Mesenchymal stem cell (in vitro differentiated cells and primary cell): ENCODE measurements at regions not wholly inside any gene's neighbourhood (a gene's known extent, or its start where the extent isn't known, plus 50 kb on each side); places are given as distances from the start of the nearest gene placed in this dataset.

Experiments
- DNase-seq: peaks from one replicate; pipeline ENCODE4 v3.0.0-alpha.2; 2013
- H2AFZ ChIP-seq: one replicate; pipeline ENCODE4 v1.6.1; 2013; ENCODE audit warnings: low read depth, mild to moderate bottlenecking, control low read depth, inconsistent platforms, low read length, moderate library complexity
- H2AK5ac ChIP-seq: 2 replicates; pipeline ENCODE4 v1.6.1; 2013; ENCODE audit warnings: low read length, moderate library complexity, mild to moderate bottlenecking, inconsistent platforms; ENCODE audit not compliant: severe bottlenecking
- H2BK120ac ChIP-seq: one replicate; pipeline ENCODE4 v1.6.1; 2013; ENCODE audit warnings: low read depth, mild to moderate bottlenecking, inconsistent platforms, low read length, moderate library complexity
- H2BK12ac ChIP-seq, 2 experiments: one replicate each; pipeline ENCODE4 v1.6.1; 2013; ENCODE audit warnings: inconsistent platforms in 2 of 2, low read length in 2 of 2, mild to moderate bottlenecking in 2 of 2, moderate library complexity in 2 of 2, control low read depth in 1 of 2
- H2BK15ac ChIP-seq: one replicate; pipeline ENCODE4 v1.6.1; 2013; ENCODE audit warnings: mild to moderate bottlenecking, low read depth, inconsistent platforms; ENCODE audit not compliant: poor library complexity, severe bottlenecking
- H2BK5ac ChIP-seq: 2 replicates; pipeline ENCODE4 v1.6.1; 2013; ENCODE audit warnings: low read depth, mild to moderate bottlenecking, low read length, control low read depth, inconsistent platforms; ENCODE audit not compliant: poor library complexity, severe bottlenecking
- H3K14ac ChIP-seq, 2 experiments: one replicate each; pipeline ENCODE4 v1.6.1; 2013; ENCODE audit warnings: inconsistent platforms in 2 of 2, low read length in 2 of 2, control low read depth in 1 of 2, mild to moderate bottlenecking in 1 of 2, moderate library complexity in 1 of 2
- H3K18ac ChIP-seq, 2 experiments: one replicate each; pipeline ENCODE4 v1.6.1; 2013; ENCODE audit warnings: inconsistent platforms in 2 of 2, low read length in 2 of 2, control low read depth in 1 of 2, low read depth in 1 of 2, mild to moderate bottlenecking in 1 of 2
- H3K23ac ChIP-seq, 2 experiments: one replicate each; pipeline ENCODE4 v1.6.1; 2013; ENCODE audit warnings: inconsistent platforms in 2 of 2, low read length in 2 of 2, mild to moderate bottlenecking in 2 of 2, moderate library complexity in 2 of 2, control low read depth in 1 of 2
- H3K27ac ChIP-seq: 2 replicates; pipeline ENCODE4 v1.5.1; 2013; ENCODE audit warnings: mild to moderate bottlenecking, moderate library complexity, low read length, control low read depth, inconsistent platforms; ENCODE audit not compliant: poor library complexity, severe bottlenecking
- H3K27me3 ChIP-seq, 2 experiments: 2 replicates each; pipeline versions ENCODE4 v1.6.1 to v1.7.0; 2013; ENCODE audit warnings: low read length in 2 of 2, mild to moderate bottlenecking in 2 of 2, moderate library complexity in 2 of 2, control low read depth in 1 of 2, inconsistent platforms in 1 of 2; ENCODE audit not compliant: control insufficient read depth in 1 of 2, insufficient read depth in 1 of 2
- H3K36me3 ChIP-seq, 2 experiments: 2 replicates each; pipeline versions ENCODE4 v1.6.1 to v1.7.0; 2013; ENCODE audit warnings: low read length in 2 of 2, control low read depth in 1 of 2, inconsistent platforms in 1 of 2, low read depth in 1 of 2, mild to moderate bottlenecking in 1 of 2; ENCODE audit not compliant: insufficient read depth in 2 of 2, control insufficient read depth in 1 of 2
- H3K4ac ChIP-seq, 2 experiments: one replicate each; pipeline ENCODE4 v1.6.1; 2013; ENCODE audit warnings: inconsistent platforms in 2 of 2, low read length in 2 of 2, mild to moderate bottlenecking in 2 of 2, moderate library complexity in 2 of 2, control low read depth in 1 of 2, low read depth in 1 of 2
- H3K4me1 ChIP-seq: 2 replicates; pipeline ENCODE4 v1.6.1; 2013; ENCODE audit warnings: low read depth, low read length, control low read depth; ENCODE audit not compliant: control insufficient read depth, insufficient read depth
- H3K4me2 ChIP-seq: 2 replicates; pipeline ENCODE4 v1.6.1; 2013; ENCODE audit warnings: low read length, mild to moderate bottlenecking, inconsistent platforms; ENCODE audit not compliant: poor library complexity, severe bottlenecking
- H3K4me3 ChIP-seq, 2 experiments: 2 replicates each; pipeline versions ENCODE4 v1.5.1 to v1.7.0; 2013; ENCODE audit warnings: low read length in 2 of 2, mild to moderate bottlenecking in 2 of 2, control low read depth in 1 of 2, low read depth in 1 of 2; ENCODE audit not compliant: insufficient read depth in 1 of 2
- H3K79me1 ChIP-seq: replicated peaks from 2 replicates; pipeline ENCODE4 v1.6.1; 2013; ENCODE audit warnings: mild to moderate bottlenecking, control low read depth, low read length, inconsistent platforms; ENCODE audit not compliant: poor library complexity, severe bottlenecking
- H3K9ac ChIP-seq: 2 replicates; pipeline ENCODE4 v1.7.0; 2013; ENCODE audit warnings: mild to moderate bottlenecking, low read length, moderate library complexity
- H3K9me3 ChIP-seq: 2 replicates; pipeline ENCODE4 v1.7.0; 2013; ENCODE audit warnings: mild to moderate bottlenecking, low read length; ENCODE audit not compliant: control insufficient read depth
- H4K8ac ChIP-seq: one replicate; pipeline ENCODE4 v1.6.1; 2013; ENCODE audit warnings: inconsistent platforms, mild to moderate bottlenecking, low read length, moderate library complexity
- H4K91ac ChIP-seq: one replicate; pipeline ENCODE4 v1.6.1; 2013; ENCODE audit warnings: mild to moderate bottlenecking, low read length, inconsistent platforms
- WGBS: methylation state at CpG from one replicate; pipeline ENCODE4 v1.1.7; 2013; ENCODE audit warnings: mixed read lengths; 5-methylcytosine and 5-hydroxymethylcytosine counted together

DNA sequence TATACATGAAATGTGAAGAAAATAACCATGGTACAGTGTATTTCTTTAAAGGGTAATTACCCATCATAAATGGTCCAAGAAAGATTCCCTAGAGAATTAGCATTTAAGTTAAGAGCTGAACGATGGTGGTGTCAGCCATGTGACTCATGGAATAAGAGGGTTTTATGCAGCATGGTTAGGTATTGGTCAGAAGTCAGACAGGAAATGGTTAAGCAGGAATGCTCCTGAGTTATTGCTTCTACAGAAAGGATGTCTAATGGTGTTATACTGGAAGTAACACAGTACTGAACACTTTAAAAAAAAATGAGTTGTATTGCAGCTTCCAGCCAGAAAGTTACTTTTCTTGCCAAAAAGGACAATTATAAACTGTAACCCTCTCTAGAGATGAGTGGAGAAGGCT, 72.7 kb upstream of the UBE2E3 start:
- H2AK5ac ChIP-seq: no peak overlapping the region
- no peak overlapping the region for H3K14ac ChIP-seq
- no peak overlapping the region for H4K8ac ChIP-seq
- H3K4me3 ChIP-seq: no peak overlapping the region
- no peak overlapping the region for H2BK15ac ChIP-seq
- no peak overlapping the region for H3K9ac ChIP-seq
- H2AFZ ChIP-seq: no peak overlapping the region
- H3K79me1 ChIP-seq: no peaks in the 10 kb centered on the region
- DNase-seq: peak; percentile 70
- H3K36me3 ChIP-seq: no peaks in the 10 kb centered on the region
- no peak overlapping the region for H2BK120ac ChIP-seq
- no peak overlapping the region for H3K27ac ChIP-seq
- no peak overlapping the region for H3K23ac ChIP-seq
- no peak overlapping the region for H3K4me2 ChIP-seq
- no peak overlapping the region for H4K91ac ChIP-seq
- no peak overlapping the region for H3K18ac ChIP-seq
- WGBS: 0% methylated on average over 1 of the region's 1 CpG
- H3K9me3 ChIP-seq: no peaks in the 10 kb centered on the region
- peaks cover 2% of the 10 kb centered on the region for H3K4me1 ChIP-seq
- H3K4ac ChIP-seq: no peak overlapping the region
- H2BK12ac ChIP-seq: no peak overlapping the region
- no peaks in the 10 kb centered on the region for H3K27me3 ChIP-seq
- H2BK5ac ChIP-seq: no peak overlapping the region

GRCh38 chr2:180905461-180905860, 74.9 kb upstream of the UBE2E3 start:
- Histone ChIP-seq H3K9ac (no peak overlapping the region), H3K4me1 (no peaks in the 10 kb centered on the region), H3K9me3 (no peaks in the 10 kb centered on the region), H3K4me2 (no peak overlapping the region), H3K27me3 (no peaks in the 10 kb centered on the region), H3K4me3 (no peak overlapping the region), H3K27ac (no peak overlapping the region), H2BK120ac (no peak overlapping the region), H2AFZ (no peak overlapping the region), H3K14ac (no peak overlapping the region), H4K91ac (no peak overlapping the region), H2AK5ac (no peak overlapping the region), H3K18ac (no peak overlapping the region), H3K23ac (no peak overlapping the region), H3K36me3 (no peaks in the 10 kb centered on the region), H3K4ac (no peak overlapping the region), H4K8ac (no peak overlapping the region), H2BK15ac (no peak overlapping the region), H2BK5ac (no peak overlapping the region), H3K79me1 (no peaks in the 10 kb centered on the region), H2BK12ac (no peak overlapping the region)
- peak; percentile 12 for DNase-seq

- Histone ChIP-seq H2BK5ac (no peak overlapping the region), H3K27me3 (no peaks in the 10 kb centered on the region), H3K4me3 (no peak overlapping the region), H3K18ac (no peak overlapping the region), H3K14ac (no peak overlapping the region), H3K9me3 (no peaks in the 10 kb centered on the region), H2BK12ac (no peak overlapping the region), H2AFZ (no peak overlapping the region), H3K9ac (no peak overlapping the region), H2BK120ac (no peak overlapping the region), H4K8ac (no peak overlapping the region), H3K4me2 (no peak overlapping the region), H3K23ac (no peak overlapping the region), H3K36me3 (no peaks in the 10 kb centered on the region), H4K91ac (no peak overlapping the region), H3K4ac (peak overlapping the region in 1 of 2 experiments; percentile 40), H2BK15ac (no peak overlapping the region), H3K79me1 (no peaks in the 10 kb centered on the region), H3K4me1 (no peaks in the 10 kb centered on the region), H2AK5ac (no peak overlapping the region), H3K27ac (no peak overlapping the region)
- WGBS: 0% methylated on average over 1 of the region's 4 CpGs
- DNase-seq: peak; percentile 50
Observed at GRCh38 chr2:180905002-180905401, 75.4 kb upstream of the UBE2E3 start.

- H2BK120ac ChIP-seq: no peak overlapping the region
- H3K14ac ChIP-seq: no peak overlapping the region
- DNase-seq: no peak
- H3K23ac ChIP-seq: no peak overlapping the region
- H3K18ac ChIP-seq: no peak overlapping the region
- no peaks in the 10 kb centered on the region for H3K9me3 ChIP-seq
- H2BK12ac ChIP-seq: no peak overlapping the region
- H3K79me1 ChIP-seq: no peaks in the 10 kb centered on the region
- no peak overlapping the region for H3K4me3 ChIP-seq
- H3K4ac ChIP-seq: no peak overlapping the region
- H4K91ac ChIP-seq: no peak overlapping the region
- H2BK5ac ChIP-seq: no peak overlapping the region
- H2AFZ ChIP-seq: no peak overlapping the region
- no peaks in the 10 kb centered on the region for H3K36me3 ChIP-seq
- no peak overlapping the region for H2AK5ac ChIP-seq
- 97% methylated on average over 3 of the region's 4 CpGs for WGBS
- no peak overlapping the region for H3K4me2 ChIP-seq
- no peaks in the 10 kb centered on the region for H3K4me1 ChIP-seq
- H4K8ac ChIP-seq: no peak overlapping the region
- no peak overlapping the region for H2BK15ac ChIP-seq
- no peaks in the 10 kb centered on the region for H3K27me3 ChIP-seq
- H3K27ac ChIP-seq: no peak overlapping the region
- no peak overlapping the region for H3K9ac ChIP-seq
Observed at GRCh38 chr2:180901331-180901730, 79.1 kb upstream of the UBE2E3 start.
